WTC11 (cell line): ENCODE measurements at regions not wholly inside any gene's neighbourhood (a gene's known extent, or its start where the extent isn't known, plus 50 kb on each side); places are given as distances from the start of the nearest gene placed in this dataset.
"Not testable (repeated sequence)": the region's sequence is repeated elsewhere in the genome, so short reads cannot be mapped to it uniquely, and the experiment has no call there.

Source experiments
- ELF4 ChIP-seq: sonication (generic); formaldehyde crosslinking; IDR thresholded peaks from 2 replicates; pipeline ENCODE4 v1.8.1; 2022; ENCODE audit warnings: low read depth, mild to moderate bottlenecking, moderate library complexity, missing genetic modification reagents
- NFE2L1 ChIP-seq: sonication (generic); formaldehyde crosslinking; IDR thresholded peaks from 2 replicates; pipeline ENCODE4 v1.8.1; 2023; ENCODE audit warnings: missing genetic modification reagents
- NFYB ChIP-seq: sonication (generic); formaldehyde crosslinking; conservative IDR thresholded peaks from 2 replicates; pipeline ENCODE4 v1.8.0; 2022; ENCODE audit warnings: low read depth, missing genetic modification reagents
- TF ChIP-seq, protein P1 (sequence below): sonication (generic); formaldehyde crosslinking; IDR thresholded peaks from 2 replicates; pipeline ENCODE4 v1.8.1; 2023; ENCODE audit warnings: mild to moderate bottlenecking, missing genetic modification reagents, moderate library complexity
- TF ChIP-seq, protein P2 (sequence below): fragments of 200-600 bp; IDR thresholded peaks from 2 replicates; pipeline ENCODE4 v1.8.0; 2022; ENCODE audit warnings: antibody characterized with exemption
- TF ChIP-seq, protein P3 (sequence below): sonication (generic); formaldehyde crosslinking; IDR thresholded peaks from 2 replicates; pipeline ENCODE4 v1.8.0; 2023; ENCODE audit warnings: missing genetic modification reagents

DNA sequence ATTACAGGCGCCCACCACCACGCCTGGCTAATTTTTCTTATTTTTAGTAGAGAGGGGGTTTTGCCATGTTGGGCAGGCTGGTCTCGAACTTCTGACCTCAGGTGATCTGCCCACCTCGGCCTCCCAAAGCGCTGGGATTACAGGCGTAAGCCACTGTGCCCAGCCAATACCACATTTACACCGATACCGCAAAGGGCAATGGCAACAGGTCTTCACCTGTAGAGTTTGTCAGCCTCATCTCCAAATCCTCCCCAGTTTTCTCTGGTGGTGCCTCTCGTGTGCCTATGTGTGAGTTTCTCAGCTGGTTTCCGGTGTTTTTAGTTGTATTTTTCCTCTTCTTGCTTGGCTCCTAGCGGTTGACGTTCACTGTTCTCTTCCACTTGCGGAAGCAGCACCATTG lies 52.0 kb upstream of the LYZL1 start:
- TF ChIP-seq, protein P1, sequence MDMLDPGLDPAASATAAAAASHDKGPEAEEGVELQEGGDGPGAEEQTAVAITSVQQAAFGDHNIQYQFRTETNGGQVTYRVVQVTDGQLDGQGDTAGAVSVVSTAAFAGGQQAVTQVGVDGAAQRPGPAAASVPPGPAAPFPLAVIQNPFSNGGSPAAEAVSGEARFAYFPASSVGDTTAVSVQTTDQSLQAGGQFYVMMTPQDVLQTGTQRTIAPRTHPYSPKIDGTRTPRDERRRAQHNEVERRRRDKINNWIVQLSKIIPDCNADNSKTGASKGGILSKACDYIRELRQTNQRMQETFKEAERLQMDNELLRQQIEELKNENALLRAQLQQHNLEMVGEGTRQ (CRISPR knock-in tag): not testable (repeated sequence)
- TF ChIP-seq, protein P2, sequence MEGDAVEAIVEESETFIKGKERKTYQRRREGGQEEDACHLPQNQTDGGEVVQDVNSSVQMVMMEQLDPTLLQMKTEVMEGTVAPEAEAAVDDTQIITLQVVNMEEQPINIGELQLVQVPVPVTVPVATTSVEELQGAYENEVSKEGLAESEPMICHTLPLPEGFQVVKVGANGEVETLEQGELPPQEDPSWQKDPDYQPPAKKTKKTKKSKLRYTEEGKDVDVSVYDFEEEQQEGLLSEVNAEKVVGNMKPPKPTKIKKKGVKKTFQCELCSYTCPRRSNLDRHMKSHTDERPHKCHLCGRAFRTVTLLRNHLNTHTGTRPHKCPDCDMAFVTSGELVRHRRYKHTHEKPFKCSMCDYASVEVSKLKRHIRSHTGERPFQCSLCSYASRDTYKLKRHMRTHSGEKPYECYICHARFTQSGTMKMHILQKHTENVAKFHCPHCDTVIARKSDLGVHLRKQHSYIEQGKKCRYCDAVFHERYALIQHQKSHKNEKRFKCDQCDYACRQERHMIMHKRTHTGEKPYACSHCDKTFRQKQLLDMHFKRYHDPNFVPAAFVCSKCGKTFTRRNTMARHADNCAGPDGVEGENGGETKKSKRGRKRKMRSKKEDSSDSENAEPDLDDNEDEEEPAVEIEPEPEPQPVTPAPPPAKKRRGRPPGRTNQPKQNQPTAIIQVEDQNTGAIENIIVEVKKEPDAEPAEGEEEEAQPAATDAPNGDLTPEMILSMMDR: not testable (repeated sequence)
- not testable (repeated sequence) for TF ChIP-seq NFE2L1, ELF4, NFYB (CRISPR knock-in tag)
- TF ChIP-seq, protein P3, sequence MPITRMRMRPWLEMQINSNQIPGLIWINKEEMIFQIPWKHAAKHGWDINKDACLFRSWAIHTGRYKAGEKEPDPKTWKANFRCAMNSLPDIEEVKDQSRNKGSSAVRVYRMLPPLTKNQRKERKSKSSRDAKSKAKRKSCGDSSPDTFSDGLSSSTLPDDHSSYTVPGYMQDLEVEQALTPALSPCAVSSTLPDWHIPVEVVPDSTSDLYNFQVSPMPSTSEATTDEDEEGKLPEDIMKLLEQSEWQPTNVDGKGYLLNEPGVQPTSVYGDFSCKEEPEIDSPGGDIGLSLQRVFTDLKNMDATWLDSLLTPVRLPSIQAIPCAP: not testable (repeated sequence)
